ENCODE measurements at regions not wholly inside any gene's neighbourhood (a gene's known extent, or its start where the extent isn't known, plus 50 kb on each side); places are given as distances from the start of the nearest gene placed in this dataset.

- DNase-seq = no peak
Observed at GRCh38 chr7:98463837-98464557, 63.1 kb upstream of the BAIAP2L1 start.

DNA sequence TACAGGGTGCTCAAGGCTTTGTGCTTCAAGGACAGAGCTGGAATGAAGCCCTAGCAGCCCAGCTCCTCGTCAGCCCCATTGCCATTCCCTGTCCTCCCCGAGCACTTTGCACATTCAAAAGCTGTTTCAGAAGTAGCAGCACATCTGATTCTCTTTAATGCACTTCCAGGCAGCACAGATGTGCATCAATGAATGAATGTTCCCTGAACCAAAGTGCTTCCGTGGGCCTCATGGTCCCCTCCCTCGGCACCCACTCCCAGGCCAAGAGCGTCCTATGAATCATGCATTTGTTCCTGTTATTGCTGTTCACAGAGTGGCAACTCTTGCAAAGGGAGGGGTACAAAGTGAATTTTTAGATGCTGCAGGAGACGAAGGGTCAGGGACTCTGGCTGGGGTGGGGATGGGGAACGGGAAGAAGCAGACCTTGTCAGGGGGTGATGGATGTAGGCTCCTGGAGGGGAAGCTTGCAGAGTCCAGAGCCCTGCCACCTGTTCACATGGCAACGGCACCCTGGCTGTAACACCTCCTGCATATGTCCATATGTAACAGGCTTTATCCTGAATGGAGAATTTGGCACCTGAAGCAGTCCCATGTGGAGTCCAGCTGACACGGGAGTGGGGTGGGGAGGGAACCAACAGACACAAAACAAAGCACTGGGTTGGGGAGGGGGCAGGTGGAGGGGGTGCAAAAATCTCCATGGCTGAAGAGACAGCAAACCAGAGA is 62.2 kb upstream of the BAIAP2L1 start:
- no peak for DNase-seq

DNA sequence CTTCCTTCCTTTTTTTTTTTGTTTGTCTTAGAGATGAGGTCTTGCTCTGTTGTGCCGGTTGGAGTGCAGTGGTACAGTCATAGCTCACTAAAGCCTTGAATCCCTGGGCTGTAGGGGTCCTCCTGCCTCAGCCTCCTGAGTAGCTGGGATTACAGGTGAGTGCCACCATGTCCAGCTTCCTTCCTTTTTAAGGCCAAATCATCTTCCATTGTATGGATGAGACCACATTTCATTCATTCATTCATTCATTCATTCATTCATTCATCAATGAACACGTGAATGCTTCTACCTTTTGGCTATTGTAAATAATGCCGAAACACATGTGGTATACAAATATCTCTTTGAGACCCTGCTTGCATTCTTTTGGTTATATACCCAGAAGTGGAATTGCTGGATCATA is 60.0 kb upstream of the BAIAP2L1 start:
- no peak for DNase-seq

- DNase-seq = no peak
Observed at GRCh38 chr7:98459529-98459928, 58.6 kb upstream of the BAIAP2L1 start.

- DNase-seq = no peak
Observed at GRCh38 chr7:98458090-98458875, 57.4 kb upstream of the BAIAP2L1 start.

DNA sequence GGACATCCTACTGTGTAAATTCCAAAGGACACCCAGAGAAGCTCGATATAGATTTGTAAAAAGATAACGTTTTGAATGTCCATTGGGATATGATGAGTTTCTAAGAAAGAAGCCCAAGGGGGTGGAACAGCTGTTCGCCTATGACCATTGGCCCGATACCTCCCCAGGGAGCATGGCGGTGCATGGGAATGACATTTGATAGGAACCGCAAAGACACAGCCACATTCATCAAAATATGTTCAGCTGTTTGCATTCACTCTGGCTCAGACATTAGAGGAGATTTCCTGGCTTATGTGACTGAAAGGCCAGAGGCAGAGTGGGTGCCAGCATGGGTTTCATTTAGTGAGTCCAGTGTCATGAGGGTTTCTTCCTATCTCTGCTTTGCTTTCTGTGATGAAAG is 56.0 kb upstream of the BAIAP2L1 start:
- no peak for DNase-seq

DNA sequence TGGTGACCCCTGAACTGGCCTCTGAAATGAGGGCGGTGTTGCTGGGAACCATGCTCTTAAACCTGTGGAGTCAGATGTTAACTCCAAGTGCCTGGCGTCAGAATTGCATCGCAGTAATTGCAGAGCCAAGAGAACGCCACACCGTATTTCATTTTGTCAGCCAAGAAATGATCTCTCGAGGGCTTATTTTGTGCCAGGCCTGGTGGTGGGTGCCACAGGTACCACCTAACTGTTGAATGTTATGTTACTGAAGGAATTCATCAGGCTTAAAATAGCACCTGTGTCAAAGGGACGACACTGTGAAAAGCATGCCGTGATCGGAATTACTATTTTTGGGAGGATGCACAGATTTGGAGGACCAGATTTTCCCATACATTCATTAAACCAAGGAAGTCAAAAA is 51.9 kb upstream of the BAIAP2L1 start:
- no peak for DNase-seq
